ENCODE measurements at regions not wholly inside any gene's neighbourhood (a gene's known extent, or its start where the extent isn't known, plus 50 kb on each side); places are given as distances from the start of the nearest gene placed in this dataset.
"Not testable (repeated sequence)": the region's sequence is repeated elsewhere in the genome, so short reads cannot be mapped to it uniquely, and the experiment has no call there.

DNA sequence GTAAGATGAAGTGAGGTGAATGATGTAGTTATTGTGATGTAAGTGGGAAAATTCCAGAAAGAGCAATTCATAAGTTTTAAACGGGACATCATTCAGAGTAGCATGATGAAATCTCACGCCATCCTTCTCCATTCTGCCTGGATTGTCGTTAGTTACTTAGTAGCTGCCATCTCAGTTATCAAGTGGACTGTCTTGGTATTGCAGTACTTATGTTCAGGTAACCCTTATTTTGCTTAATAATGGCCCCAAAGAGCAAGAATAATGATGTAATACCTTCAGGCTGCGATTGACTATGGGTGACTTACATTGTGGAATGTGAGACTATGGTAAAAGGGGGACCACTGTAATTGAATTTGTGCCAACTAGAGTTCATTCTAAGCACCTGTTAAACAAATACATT lies 234.1 kb upstream of the TOM1L1 start:
- Histone ChIP-seq H3K4me3 (ENCODE audit: extremely low read depth, insufficient read depth, low read length, poor library complexity, severe bottlenecking) (no peak overlapping the region), H3K9me3 (ENCODE audit: control insufficient read depth, low read length) (no peaks in the 10 kb centered on the region), H3K27ac (ENCODE audit: low read depth, low read length, severe bottlenecking) (no peak overlapping the region), H3K4me1 (ENCODE audit: control insufficient read depth, insufficient read depth, low read length, poor library complexity, severe bottlenecking) (no peaks in the 10 kb centered on the region), H3K36me3 (ENCODE audit: control insufficient read depth, insufficient read depth, low read length) (no peaks in the 10 kb centered on the region)
- WGBS, 2 experiments (ENCODE audit: insufficient coverage in 2 of 2), result 89 to 96% methylated on average over 3 of the region's 4 CpGs

DNA sequence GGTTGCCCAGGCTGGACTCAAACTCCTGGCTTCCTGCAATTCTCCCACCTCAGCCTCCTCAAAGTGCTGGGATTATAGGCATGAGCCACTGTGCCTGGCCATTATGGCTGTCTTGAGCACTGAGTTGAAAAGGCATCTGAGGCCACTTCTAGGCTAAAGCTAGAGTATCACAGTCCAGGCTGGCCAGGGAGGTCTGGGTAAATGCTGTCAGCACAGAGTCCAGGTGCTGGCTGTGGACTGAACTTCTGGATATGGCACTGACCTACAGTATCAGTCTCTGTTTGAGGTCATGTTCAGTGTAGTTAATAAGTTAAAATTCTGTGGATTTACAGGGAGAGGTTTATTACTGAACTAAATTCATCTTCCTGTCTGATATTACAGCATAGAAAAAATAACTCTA lies 222.5 kb upstream of the TOM1L1 start:
- H3K4me3 ChIP-seq (ENCODE audit: extremely low read depth, insufficient read depth, low read length, poor library complexity, severe bottlenecking), result no peak overlapping the region
- H3K27ac ChIP-seq (ENCODE audit: low read depth, low read length, severe bottlenecking), result no peak overlapping the region
- H3K9me3 ChIP-seq (ENCODE audit: control insufficient read depth, low read length), result no peaks in the 10 kb centered on the region
- no peaks in the 10 kb centered on the region for H3K4me1 ChIP-seq (ENCODE audit: control insufficient read depth, insufficient read depth, low read length, poor library complexity, severe bottlenecking)
- no peaks in the 10 kb centered on the region for H3K36me3 ChIP-seq (ENCODE audit: control insufficient read depth, insufficient read depth, low read length)

DNA sequence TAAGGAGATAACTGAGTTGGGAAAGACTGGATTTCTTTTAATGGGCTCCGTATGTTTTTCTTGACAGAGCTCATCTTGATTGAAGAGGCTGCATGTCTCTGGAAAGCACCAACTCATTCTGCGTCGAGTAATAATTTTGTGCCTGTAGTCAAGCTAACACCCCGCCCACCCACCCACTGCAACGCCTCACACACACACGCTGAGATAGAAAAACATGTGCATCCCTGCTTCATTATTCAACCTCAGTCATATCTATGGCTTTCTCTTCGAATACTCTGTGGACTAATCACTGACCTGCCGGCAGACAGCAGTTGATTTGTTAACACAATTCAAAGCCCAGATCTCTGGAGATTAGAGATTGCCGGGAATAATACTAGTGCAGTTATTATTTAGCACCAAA lies 220.2 kb upstream of the TOM1L1 start:
- Histone ChIP-seq H3K36me3 (ENCODE audit: control insufficient read depth, insufficient read depth, low read length) (no peaks in the 10 kb centered on the region), H3K4me3 (ENCODE audit: extremely low read depth, insufficient read depth, low read length, poor library complexity, severe bottlenecking) (no peak overlapping the region), H3K27ac (ENCODE audit: low read depth, low read length, severe bottlenecking) (no peak overlapping the region), H3K9me3 (ENCODE audit: control insufficient read depth, low read length) (no peaks in the 10 kb centered on the region), H3K4me1 (ENCODE audit: control insufficient read depth, insufficient read depth, low read length, poor library complexity, severe bottlenecking) (no peaks in the 10 kb centered on the region)
- WGBS, 2 experiments (ENCODE audit: insufficient coverage in 2 of 2), result 89 to 90% methylated on average over 3 to 5 of the region's 9 CpGs

DNA sequence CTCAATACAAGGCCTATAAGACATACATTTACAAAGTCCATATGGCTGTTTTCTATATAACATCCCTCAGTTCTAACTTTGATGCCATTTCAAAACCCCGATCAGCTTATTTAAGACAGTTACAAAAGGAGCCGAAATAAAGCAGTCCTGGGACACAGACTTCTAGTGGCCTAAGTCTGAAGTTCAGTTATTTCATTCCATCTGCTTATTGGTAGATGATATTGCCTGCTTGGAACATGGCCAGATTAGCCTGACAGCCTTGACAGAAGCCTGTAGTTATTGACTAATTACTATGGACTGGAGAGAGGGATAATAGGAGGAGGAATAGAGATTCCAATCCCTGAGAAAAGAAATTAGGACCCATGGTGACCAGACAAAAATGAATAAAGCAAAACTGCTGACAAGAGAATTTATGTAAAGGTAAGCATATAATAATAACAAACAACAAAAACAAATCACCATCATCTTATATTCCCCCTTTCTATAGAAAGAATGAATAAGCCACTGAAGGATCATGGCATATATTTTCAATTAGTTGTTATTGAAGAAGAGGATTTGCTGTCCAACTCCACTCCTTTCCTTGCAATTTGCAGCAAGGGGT lies 206.3 kb upstream of the TOM1L1 start:
- no peaks in the 10 kb centered on the region for H3K36me3 ChIP-seq (ENCODE audit: control insufficient read depth, insufficient read depth, low read length)
- WGBS, 2 experiments (ENCODE audit: insufficient coverage in 2 of 2), result 76 to 82% methylated on average over 2 of the region's 2 CpGs
- H3K9me3 ChIP-seq (ENCODE audit: control insufficient read depth, low read length), result no peaks in the 10 kb centered on the region
- no peak overlapping the region for H3K27ac ChIP-seq (ENCODE audit: low read depth, low read length, severe bottlenecking)
- H3K4me3 ChIP-seq (ENCODE audit: extremely low read depth, insufficient read depth, low read length, poor library complexity, severe bottlenecking), result no peak overlapping the region
- no peaks in the 10 kb centered on the region for H3K4me1 ChIP-seq (ENCODE audit: control insufficient read depth, insufficient read depth, low read length, poor library complexity, severe bottlenecking)

DNA sequence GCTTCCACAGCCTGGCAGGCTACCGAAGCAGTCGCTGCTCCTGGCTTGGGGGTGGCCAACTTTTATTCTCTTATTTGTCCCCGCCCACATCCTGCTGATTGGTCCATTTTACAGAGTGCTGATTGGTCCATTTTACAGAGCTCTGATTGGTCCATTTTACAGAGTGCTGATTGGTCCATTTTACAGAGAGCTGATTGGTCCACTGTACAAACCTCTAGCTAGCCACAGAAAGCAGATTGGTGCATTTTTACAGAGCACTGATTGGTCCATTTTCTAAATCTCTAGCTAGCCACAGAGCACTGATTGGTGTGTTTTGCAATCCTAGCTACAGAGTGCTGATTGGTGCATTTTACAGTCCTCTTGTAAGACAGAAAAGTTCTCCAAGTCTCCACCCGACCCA lies 187.9 kb upstream of the TOM1L1 start:
- not testable (repeated sequence) for H3K4me1 ChIP-seq (ENCODE audit: control insufficient read depth, insufficient read depth, low read length, poor library complexity, severe bottlenecking); H3K36me3 ChIP-seq (ENCODE audit: control insufficient read depth, insufficient read depth, low read length); H3K27ac ChIP-seq (ENCODE audit: low read depth, low read length, severe bottlenecking); H3K9me3 ChIP-seq (ENCODE audit: control insufficient read depth, low read length); H3K4me3 ChIP-seq (ENCODE audit: extremely low read depth, insufficient read depth, low read length, poor library complexity, severe bottlenecking)
- 60 to 83% methylated on average over 1 to 3 of the region's 4 CpGs for WGBS, 2 experiments (ENCODE audit: insufficient coverage in 2 of 2)

DNA sequence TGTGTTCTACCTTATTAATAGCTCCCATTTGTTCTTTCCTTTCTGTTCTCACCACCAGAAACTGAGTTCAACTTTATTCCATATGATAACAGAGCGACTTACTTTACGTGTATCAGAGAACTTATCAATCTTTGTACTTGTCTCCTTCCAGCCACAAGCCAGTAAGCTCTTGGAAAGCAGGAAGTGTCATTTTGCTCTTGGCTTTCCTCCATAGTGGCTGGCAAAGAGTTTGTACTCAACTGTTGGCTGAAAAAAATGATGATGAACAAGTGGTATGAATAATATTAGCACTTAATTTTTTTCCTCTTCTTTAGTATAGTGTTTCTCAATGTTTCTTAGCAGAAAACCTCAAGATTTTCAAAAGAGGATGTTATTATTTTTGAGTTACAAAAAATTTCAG lies 182.4 kb upstream of the TOM1L1 start:
- Histone ChIP-seq H3K36me3 (ENCODE audit: control insufficient read depth, insufficient read depth, low read length) (no peaks in the 10 kb centered on the region), H3K4me1 (ENCODE audit: control insufficient read depth, insufficient read depth, low read length, poor library complexity, severe bottlenecking) (no peaks in the 10 kb centered on the region), H3K4me3 (ENCODE audit: extremely low read depth, insufficient read depth, low read length, poor library complexity, severe bottlenecking) (no peak overlapping the region), H3K9me3 (ENCODE audit: control insufficient read depth, low read length) (no peaks in the 10 kb centered on the region), H3K27ac (ENCODE audit: low read depth, low read length, severe bottlenecking) (no peak overlapping the region)
- 100% methylated on average over 2 of the region's 2 CpGs for WGBS, 2 experiments (ENCODE audit: insufficient coverage in 2 of 2)

DNA sequence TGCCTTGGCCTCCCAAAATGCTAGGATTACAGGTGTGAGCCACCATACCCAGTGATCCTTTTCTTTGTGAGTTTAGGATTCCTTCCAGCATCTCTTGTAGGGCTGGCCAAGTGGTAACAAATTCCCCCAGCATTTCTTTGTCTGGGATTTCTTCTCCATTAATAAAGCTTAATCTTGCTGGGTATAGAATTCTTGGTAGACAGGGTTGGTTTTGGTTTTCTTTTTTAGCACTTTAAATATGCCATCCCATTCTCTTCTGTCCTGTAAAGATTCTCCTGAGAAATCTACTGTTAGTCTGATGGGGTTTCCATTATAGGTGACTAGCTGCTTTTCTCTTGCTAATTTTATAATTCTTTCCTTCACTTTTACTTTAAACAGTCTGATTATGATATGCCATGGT lies 173.0 kb upstream of the TOM1L1 start:
- H3K4me1 ChIP-seq (ENCODE audit: control insufficient read depth, insufficient read depth, low read length, poor library complexity, severe bottlenecking), result no peaks in the 10 kb centered on the region
- H3K27ac ChIP-seq (ENCODE audit: low read depth, low read length, severe bottlenecking), result no peak overlapping the region
- H3K9me3 ChIP-seq (ENCODE audit: control insufficient read depth, low read length), result peaks cover 16% of the 10 kb centered on the region
- no peak overlapping the region for H3K4me3 ChIP-seq (ENCODE audit: extremely low read depth, insufficient read depth, low read length, poor library complexity, severe bottlenecking)
- H3K36me3 ChIP-seq (ENCODE audit: control insufficient read depth, insufficient read depth, low read length), result no peaks in the 10 kb centered on the region

DNA sequence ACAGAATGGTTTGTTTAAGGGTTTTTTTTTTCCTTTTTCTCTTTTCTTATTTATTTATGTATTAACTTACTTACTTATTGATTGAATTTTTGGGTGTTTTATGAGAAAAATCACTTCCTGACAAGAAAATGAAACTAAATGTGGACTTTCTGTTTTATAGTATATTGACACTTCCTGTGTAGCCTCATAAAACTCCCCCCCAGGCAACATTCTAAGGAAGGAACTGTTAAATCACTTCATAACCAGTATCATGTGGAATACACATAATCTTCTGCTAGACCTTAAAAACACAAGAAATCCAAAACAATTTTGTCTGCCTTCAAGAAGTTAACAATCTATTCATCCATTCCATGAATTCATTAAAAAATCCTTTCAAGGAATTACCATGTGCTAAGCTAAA lies 164.1 kb upstream of the TOM1L1 start:
- Histone ChIP-seq H3K9me3 (ENCODE audit: control insufficient read depth, low read length) (peaks cover 6% of the 10 kb centered on the region), H3K27ac (ENCODE audit: low read depth, low read length, severe bottlenecking) (no peak overlapping the region), H3K4me3 (ENCODE audit: extremely low read depth, insufficient read depth, low read length, poor library complexity, severe bottlenecking) (no peak overlapping the region), H3K36me3 (ENCODE audit: control insufficient read depth, insufficient read depth, low read length) (no peaks in the 10 kb centered on the region), H3K4me1 (ENCODE audit: control insufficient read depth, insufficient read depth, low read length, poor library complexity, severe bottlenecking) (no peaks in the 10 kb centered on the region)

DNA sequence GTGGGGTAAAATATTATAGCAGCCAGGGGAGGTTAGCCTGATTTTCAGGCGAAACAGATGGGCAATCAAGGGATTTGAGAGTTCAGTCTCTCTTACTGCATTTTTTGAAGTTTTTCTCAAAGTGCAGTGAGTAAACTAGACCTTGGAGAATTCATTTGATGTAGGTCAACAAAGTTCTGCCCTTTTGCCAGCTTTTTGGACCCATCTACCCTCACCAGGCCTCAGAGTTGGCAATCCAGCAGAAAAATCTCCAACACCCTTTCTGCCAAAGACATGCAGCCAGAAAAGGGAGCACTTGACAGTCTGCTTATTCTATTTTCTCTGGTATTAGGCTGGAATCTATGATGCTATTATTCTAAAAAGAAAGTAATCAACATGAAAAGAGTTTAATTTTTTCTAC lies 162.2 kb upstream of the TOM1L1 start:
- no peak overlapping the region for H3K4me3 ChIP-seq (ENCODE audit: extremely low read depth, insufficient read depth, low read length, poor library complexity, severe bottlenecking)
- WGBS, 2 experiments (ENCODE audit: insufficient coverage in 2 of 2), result 79 to 100% methylated on average over 1 of the region's 1 CpG
- no peak overlapping the region for H3K27ac ChIP-seq (ENCODE audit: low read depth, low read length, severe bottlenecking)
- no peaks in the 10 kb centered on the region for H3K4me1 ChIP-seq (ENCODE audit: control insufficient read depth, insufficient read depth, low read length, poor library complexity, severe bottlenecking)
- no peaks in the 10 kb centered on the region for H3K9me3 ChIP-seq (ENCODE audit: control insufficient read depth, low read length)
- H3K36me3 ChIP-seq (ENCODE audit: control insufficient read depth, insufficient read depth, low read length), result no peaks in the 10 kb centered on the region

DNA sequence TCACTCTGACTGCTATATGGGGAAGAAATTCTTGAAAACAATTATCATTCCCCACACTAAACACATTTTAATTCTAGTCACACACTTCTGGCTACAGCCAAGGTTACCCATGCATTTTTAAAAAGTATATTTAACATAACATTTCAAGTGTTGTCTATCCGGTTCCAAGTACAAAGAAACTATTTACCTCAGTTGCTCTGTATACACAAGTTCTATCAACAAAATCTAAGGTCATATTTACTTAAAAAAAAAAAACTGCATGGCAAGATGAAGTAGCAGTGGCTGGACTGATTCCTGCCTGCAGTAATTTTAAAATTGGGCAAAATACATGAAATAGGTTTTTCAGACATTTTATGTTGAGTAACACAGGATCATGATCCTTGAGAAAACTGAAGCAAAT lies 155.9 kb upstream of the TOM1L1 start:
- H3K4me3 ChIP-seq (ENCODE audit: extremely low read depth, insufficient read depth, low read length, poor library complexity, severe bottlenecking), result no peak overlapping the region
- no peaks in the 10 kb centered on the region for H3K36me3 ChIP-seq (ENCODE audit: control insufficient read depth, insufficient read depth, low read length)
- peaks cover 3% of the 10 kb centered on the region for H3K9me3 ChIP-seq (ENCODE audit: control insufficient read depth, low read length)
- WGBS, 2 experiments (ENCODE audit: insufficient coverage in 2 of 2), result no CpG with 5 or more reads among the region's 1 CpG
- H3K4me1 ChIP-seq (ENCODE audit: control insufficient read depth, insufficient read depth, low read length, poor library complexity, severe bottlenecking), result no peaks in the 10 kb centered on the region
- H3K27ac ChIP-seq (ENCODE audit: low read depth, low read length, severe bottlenecking), result no peak overlapping the region

DNA sequence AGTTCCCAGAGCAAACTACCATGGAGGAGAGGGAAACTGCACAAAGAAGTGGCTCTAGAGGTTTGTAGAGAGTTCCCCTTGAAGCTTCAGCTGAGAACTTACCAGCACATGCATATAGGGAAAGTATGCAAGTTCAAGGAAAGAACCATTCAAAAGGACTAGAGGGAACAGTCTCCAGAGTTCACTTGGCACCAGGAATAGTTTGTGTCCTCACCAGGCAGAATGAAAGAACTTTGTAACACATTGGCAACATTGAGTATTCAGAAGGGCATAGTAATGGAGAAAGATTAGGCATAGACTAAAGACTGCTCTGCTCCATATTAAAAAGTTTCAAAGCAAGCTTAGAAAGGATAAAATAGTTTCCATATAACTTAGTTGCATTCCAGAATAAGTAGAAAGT lies 155.4 kb upstream of the TOM1L1 start:
- peaks cover 3% of the 10 kb centered on the region for H3K9me3 ChIP-seq (ENCODE audit: control insufficient read depth, low read length)
- no peaks in the 10 kb centered on the region for H3K4me1 ChIP-seq (ENCODE audit: control insufficient read depth, insufficient read depth, low read length, poor library complexity, severe bottlenecking)
- no peak overlapping the region for H3K4me3 ChIP-seq (ENCODE audit: extremely low read depth, insufficient read depth, low read length, poor library complexity, severe bottlenecking)
- no peak overlapping the region for H3K27ac ChIP-seq (ENCODE audit: low read depth, low read length, severe bottlenecking)
- no peaks in the 10 kb centered on the region for H3K36me3 ChIP-seq (ENCODE audit: control insufficient read depth, insufficient read depth, low read length)

DNA sequence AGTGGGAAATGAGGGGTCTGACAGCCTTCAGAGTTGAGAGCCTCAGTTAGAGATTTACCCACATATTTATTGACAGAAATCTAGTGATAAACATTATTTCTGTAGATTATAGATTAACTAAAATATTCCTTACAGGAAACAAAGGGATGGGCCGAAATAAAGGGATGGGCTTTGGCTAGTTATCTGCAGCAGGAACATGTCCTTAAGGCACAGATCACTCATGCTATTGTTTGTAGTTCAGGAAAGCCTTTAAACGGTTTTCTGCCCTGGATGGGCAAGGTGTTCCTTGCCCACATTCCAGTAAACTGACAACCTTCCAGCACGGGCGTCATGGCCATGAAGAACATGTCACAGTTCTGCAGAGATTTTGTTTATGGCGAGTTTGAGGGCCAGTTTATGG lies 154.8 kb upstream of the TOM1L1 start:
- 60% methylated on average over 1 of the region's 5 CpGs; no CpG with 5 or more reads in 1 of the 2 experiments for WGBS, 2 experiments (ENCODE audit: insufficient coverage in 2 of 2)
- H3K4me3 ChIP-seq (ENCODE audit: extremely low read depth, insufficient read depth, low read length, poor library complexity, severe bottlenecking), result no peak overlapping the region
- no peak overlapping the region for H3K27ac ChIP-seq (ENCODE audit: low read depth, low read length, severe bottlenecking)
- H3K9me3 ChIP-seq (ENCODE audit: control insufficient read depth, low read length), result peaks cover 3% of the 10 kb centered on the region
- H3K4me1 ChIP-seq (ENCODE audit: control insufficient read depth, insufficient read depth, low read length, poor library complexity, severe bottlenecking), result no peaks in the 10 kb centered on the region
- no peaks in the 10 kb centered on the region for H3K36me3 ChIP-seq (ENCODE audit: control insufficient read depth, insufficient read depth, low read length)

Measured in mesodermal cell (in vitro differentiated cells).